GM21447 (cell line): ENCODE measurements at regions not wholly inside any gene's neighbourhood (a gene's known extent, or its start where the extent isn't known, plus 50 kb on each side); places are given as distances from the start of the nearest gene placed in this dataset.
"Not testable (repeated sequence)": the region's sequence is repeated elsewhere in the genome, so short reads cannot be mapped to it uniquely, and the experiment has no call there.

Experiments used
- ATAC-seq: cut with Tn5 transposase; IDR thresholded peaks from one replicate; pipeline ENCODE4 v1.9.1; 2021; ENCODE audit not compliant: unreplicated experiment

- no peak for ATAC-seq
Observed at GRCh38 chr6:103820148-103820547, 1039.6 kb downstream of the HACE1 start.

- no peak for ATAC-seq
Observed at GRCh38 chr6:103819509-103819908, 1040.2 kb downstream of the HACE1 start.

- ATAC-seq, result no peak
Observed at GRCh38 chr6:103812970-103813369, 1046.7 kb downstream of the HACE1 start.

GRCh38 chr6:103801901-103802479 lies 1057.7 kb downstream of the HACE1 start:
- ATAC-seq, result not testable (repeated sequence)

GRCh38 chr6:103799971-103800670 lies 1059.6 kb downstream of the HACE1 start:
- ATAC-seq, result no peak

DNA sequence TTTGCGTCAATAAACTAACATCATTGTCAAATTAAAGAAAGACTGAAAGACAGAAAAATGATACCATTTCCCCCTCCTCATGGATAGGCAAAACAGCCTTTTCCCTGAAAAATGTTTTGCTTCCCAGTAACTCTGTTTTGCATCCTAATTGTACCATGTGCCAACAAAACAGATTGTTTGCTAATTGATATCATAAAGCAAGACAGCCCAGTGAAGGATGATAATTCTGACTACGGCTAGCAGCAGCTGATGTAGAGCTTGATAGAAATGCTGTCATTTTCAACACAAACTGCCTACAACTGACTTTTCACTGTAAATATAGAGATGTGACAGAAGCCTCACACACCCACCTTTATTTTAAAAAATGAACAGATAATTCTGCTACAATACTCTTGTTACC lies 1061.6 kb downstream of the HACE1 start:
- ATAC-seq, result no peak

GRCh38 chr6:103797738-103798137 lies 1062.0 kb downstream of the HACE1 start:
- no peak for ATAC-seq

DNA sequence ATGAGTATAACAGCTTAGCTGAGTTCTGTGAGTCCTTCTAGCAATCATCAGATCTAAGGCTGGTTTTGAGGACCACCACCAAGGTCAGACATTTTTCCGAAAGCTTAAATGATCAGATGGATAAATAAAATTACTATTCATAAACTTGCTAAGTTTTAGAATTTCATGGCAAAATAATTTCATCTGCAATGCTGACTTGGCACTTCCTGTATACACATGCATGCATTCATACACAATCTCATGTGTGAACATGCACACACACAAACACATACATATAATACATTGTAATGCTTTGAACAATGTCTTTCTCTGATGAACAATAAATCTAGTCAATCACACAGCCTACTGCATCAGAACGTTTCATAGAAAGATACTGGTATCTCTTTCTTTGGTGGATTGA lies 1068.3 kb downstream of the HACE1 start:
- ATAC-seq, result no peak

- no peak for ATAC-seq
Observed at GRCh38 chr6:103784117-103784516, 1075.6 kb downstream of the HACE1 start.

- ATAC-seq, result no peak
Observed at GRCh38 chr6:103783329-103783728, 1076.4 kb downstream of the HACE1 start.

- no peak for ATAC-seq
Observed at GRCh38 chr6:103769431-103769830, 1090.3 kb downstream of the HACE1 start.

DNA sequence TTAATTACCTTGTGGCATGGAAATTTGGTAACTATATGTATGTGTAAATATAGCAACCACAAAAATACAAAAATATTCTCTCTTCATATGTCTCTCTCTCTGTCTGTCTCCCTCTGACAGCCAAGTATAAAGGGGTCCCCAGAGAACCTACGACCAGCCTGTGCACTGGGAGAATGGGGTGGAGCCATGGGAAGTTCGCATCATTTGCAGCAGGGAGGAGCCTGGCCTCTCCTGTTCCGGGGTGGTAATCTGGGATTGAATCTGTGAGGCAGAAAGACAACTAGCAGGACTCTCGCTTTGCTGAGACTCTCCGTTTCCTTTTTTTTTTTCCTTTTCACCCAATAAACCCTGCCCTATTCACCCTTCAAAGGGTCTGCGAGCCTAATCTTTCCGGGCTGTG lies 1109.1 kb downstream of the HACE1 start:
- no peak for ATAC-seq

- no peak for ATAC-seq
Observed at GRCh38 chr6:103734016-103734415, 1125.7 kb downstream of the HACE1 start.

DNA sequence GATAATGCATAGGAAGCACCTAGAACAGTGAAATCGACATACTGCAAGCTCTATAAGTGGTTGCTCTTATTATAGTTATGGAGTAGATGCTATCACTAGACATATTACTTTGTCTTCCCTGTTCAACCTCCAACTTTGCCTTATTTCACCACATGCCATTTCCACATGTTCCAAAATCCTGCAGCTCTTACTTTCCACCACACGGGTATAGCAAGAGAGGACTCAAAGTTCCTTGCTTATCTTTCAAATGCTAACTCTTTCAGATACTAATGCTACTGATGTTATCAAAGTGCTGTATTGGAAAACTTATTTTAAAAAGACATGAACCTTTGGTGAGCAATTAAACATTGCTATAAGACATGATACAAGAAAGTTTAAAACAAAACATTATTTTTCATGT lies 1130.1 kb downstream of the HACE1 start:
- no peak for ATAC-seq

DNA sequence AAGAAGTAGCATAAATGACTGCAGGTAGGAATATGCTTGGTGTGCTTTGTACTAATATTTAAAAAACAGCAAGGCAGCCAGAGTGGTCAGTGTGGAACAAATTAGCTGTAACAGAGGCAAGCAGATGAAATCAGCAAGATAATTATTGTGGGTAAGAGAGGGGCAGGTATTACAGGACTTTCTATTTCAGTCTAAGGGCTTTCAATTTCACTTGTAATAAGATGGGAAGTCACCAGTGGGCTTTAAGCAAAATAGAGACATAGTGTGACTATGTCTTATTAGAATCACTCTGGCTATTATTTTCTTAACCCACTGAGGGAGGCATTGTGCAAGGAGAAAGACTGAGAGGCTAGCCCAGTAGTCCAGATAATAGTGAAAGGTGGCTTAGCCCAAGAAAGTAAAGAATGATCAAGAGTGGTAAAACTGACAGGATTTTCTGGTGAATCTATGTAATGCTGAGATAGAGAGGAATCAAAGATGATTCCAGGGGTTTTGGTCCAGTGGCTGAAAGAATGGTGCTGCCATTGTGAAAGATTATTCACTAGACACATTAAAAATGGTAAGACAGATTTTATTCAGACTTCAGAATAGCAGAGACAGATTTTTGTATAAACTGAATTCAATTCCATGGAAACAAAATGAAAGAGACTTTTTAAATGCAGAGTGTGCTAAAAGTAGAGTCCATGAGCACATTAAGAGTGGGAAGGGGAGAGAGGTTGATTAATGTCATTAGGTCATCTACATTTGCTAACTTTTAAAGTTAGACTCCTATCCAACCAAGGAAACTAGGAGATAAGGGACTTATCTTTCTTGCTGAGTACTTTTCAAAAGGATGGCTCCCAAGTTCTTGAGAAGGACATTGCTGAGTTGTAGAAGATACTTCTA lies 1136.0 kb downstream of the HACE1 start:
- ATAC-seq, result no peak

GRCh38 chr6:103722683-103723082 lies 1137.0 kb downstream of the HACE1 start:
- no peak for ATAC-seq

GRCh38 chr6:103721923-103722322 lies 1137.8 kb downstream of the HACE1 start:
- ATAC-seq, result no peak

DNA sequence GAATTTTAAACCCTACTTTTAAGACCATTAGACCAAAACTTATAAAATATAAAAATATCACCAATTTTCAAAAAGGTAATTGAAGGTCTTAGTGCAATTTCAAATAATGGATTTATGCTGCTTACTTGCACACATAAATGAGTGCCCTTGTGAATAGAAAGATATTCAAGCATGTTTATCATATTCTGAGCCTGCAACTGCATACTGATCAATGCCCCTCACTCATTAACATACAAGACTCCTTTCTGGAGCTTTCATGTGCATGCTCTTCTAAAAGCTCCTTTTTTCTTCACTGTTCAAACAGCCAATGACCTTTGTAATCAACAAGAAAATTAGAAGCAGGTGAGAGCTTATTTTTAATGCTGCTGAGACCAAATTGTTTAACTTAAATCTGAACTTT lies 1139.3 kb downstream of the HACE1 start:
- no peak for ATAC-seq

GRCh38 chr6:103719545-103719944 lies 1140.2 kb downstream of the HACE1 start:
- ATAC-seq, result no peak

DNA sequence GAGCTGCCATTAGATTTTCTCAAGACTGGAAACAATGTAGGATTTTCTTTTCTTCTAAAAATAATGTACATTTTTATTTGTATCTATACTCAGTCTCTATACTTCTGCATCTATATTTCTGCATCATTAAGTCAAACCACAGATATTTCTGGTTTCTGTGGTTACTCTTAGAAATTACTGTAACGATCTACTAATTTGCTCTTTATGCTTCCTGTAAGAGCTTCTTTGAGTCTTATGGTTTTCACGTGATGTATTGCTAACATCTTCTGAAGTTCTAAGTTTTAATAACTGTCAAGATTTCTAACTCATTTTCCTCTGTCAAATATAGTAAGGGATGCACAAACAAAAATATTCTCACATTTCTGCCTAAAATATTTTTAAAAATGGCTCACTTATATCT lies 1144.5 kb downstream of the HACE1 start:
- ATAC-seq, result no peak

- not testable (repeated sequence) for ATAC-seq
Observed at GRCh38 chr6:103709236-103709635, 1150.5 kb downstream of the HACE1 start.
